Glomerular visceral epithelial cell (primary cell): ENCODE measurements at regions not wholly inside any gene's neighbourhood (a gene's known extent, or its start where the extent isn't known, plus 50 kb on each side); places are given as distances from the start of the nearest gene placed in this dataset.
A peak's percentile ranks its signal among the peaks of the same experiment; 100 is the strongest.

ENCODE experiments used
- DNase-seq: peaks from one replicate; pipeline ENCODE4 v3.0.0-alpha.2; 2016; ENCODE audit errors: extremely low spot score

DNA sequence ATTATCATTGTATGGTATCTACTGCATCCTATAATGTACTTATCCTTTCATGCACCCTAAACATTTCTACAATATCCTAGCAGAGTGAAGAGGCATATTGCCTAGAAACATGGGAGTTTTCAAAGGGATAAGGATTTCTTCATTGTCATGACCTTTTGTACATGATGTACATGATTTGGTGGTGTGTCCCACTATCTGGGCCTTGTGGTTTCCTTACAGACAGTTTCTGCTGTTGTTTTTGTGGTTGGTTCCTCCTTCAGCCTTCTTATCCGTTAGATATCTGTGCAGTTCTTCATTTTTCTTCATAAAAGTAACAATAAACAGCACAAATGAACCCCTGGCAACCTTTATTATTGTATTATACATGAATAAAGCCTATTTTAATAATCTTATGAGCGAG is 70.4 kb upstream of the BACH1 start:
- no peak for DNase-seq

DNA sequence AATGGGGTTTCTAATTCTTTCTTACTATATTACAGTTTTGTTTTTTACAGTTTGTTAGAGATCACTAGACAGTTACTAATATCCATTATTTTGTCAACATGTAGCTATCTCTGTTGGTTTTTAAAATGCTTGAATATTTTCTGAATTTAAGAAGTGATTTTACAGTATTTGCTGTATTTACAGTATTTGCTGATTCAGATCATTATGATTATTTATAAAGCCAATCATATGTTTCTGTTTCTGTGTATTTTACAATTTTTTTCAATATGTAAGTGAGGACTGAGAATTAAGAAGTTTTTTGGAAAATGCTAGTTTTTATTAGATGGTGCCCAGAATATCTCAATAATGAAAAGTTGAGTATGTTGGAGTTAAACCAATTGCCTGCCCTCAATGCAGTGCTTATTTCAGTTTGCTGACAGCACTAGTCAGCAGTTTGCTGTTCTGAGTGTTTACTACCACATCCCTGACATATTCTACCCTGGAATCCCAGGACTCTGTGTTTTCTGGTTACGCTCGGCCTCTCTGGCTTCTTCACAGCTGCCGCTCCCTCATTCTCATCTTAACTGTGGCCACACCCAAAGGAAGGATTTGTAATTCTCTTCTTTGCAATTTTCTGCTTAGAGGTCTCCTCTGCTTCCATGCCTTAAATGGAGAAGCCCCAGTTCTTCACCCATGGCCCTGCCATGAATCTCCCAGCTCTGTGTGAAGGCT is 68.0 kb upstream of the BACH1 start:
- no peak for DNase-seq

DNA sequence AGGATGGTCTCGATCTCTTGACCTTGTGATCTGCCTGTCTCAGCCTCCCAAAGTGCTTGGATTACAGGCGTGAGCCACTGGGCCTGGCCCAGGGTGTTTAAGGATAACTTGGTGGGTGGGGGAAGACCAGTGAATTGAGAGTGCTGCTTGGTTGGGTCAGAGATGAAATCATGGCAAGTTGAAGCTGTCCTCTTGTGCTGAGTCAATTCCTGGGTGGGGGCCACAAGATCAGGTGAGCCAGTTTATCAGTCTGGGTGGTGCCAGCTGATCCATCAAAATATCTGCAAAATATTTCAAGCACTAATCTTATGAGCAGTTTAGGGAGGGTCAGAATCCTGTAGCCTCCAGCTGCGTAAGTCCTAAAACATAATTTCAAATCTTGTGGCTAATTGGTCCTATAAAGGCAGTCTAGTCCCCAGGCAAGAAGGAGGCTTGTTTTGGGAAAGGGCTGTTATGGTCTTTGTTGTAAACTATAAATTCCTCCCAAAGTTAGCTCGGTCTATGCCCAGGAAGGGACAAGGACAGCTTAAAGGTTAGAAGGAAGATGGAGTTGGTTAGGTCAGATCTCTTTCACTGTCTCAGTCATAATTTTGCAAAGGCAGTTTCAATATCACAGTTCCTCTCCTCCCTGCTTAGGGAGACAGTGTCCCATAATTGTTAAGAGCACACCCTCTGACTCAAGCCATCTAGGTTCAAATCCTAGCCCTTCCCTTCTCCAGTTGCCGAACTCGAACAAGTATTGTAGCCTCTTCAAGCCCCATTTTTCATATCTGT is 66.8 kb upstream of the BACH1 start:
- DNase-seq, result no peak

DNA sequence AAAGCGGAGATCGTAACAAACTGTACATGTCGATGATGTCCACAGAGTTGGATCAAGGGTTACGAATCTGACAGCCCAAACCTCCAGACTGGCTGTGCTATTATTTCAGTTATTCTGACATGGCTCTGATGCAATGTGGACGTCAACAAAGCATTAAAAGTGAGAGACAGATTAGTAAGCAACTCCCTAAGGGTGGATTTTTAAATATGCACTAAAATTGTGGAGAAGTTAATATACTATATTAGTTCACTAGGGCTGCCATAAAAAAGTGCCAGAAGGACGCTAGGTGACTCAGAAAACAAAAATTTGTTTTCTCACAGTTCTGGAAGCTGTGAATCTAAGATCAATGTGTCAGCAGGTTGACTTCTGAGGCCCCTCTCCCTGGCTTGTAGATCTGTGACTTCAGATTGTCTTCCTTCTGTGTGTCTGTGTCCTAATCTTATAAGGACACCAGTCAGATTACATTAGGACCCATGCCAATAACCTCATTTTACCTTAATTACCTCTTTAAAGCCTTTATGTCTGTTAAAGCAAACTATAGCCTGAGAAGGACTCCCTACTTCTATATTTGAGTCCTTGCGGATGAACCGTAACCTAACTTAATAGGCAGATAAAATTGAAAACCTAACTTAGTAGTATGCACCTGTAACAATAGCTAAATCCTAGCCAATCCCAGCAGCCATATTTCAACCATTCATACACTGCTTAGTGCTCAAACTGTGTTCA is 66.0 kb upstream of the BACH1 start:
- peak; percentile 46 for DNase-seq

DNA sequence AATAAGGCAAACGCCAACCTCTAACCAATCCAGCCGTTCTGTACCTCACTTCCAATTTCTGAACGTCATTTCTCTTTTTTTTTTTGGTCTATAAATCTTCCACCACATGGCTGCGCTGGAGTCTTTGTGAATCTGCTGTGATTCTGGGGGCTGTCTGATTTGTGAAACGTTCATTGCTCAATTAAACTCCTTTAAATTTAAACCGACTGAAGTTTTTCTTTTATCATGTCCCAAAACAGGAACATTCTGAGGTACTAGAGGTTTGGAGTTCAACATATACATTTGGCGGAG is 65.5 kb upstream of the BACH1 start:
- DNase-seq, result no peak

DNA sequence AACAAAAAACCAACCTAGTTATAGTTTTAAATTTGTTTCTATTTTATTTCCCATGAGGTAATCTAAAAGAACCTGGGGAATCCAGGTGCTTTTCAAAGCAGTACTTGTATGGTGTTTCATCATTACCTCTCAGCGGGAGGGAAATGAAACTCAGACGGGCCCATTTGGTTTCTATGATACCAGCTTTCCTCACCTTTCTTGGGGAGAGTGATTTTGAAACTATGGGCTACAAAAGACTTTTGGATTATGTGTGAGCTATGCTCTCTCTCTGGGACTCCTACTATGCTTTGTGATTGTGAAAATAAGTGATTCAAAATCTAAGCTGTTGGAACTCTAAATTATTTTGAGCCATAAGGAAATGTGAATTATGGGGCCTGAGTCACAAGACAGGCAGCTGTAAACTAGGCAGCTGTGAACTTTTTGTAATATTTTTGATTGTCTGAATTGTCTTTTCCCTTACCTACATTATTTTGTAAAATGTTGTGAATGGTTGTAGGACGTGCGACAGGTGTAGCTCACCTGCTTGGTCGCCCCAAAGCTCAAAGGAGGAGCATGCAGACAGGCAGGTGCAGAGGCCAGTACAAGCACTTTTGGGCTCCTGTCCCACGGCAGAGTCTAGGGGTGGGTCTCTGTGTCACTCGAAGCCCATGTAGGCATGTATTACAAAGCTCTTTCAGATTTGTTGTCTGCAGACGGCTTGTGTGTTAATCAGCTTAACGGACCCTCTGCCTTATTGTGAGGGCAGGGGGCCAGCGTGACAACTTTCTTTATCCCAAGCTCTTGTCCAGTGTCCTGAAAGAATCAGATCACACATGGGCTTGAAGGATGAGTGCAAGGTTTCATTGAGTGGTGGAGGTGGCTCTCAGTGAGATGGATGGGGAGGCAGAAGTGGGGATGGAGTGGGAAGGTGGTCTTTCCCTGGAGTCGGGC is 64.8 kb upstream of the BACH1 start:
- DNase-seq, result no peak

DNA sequence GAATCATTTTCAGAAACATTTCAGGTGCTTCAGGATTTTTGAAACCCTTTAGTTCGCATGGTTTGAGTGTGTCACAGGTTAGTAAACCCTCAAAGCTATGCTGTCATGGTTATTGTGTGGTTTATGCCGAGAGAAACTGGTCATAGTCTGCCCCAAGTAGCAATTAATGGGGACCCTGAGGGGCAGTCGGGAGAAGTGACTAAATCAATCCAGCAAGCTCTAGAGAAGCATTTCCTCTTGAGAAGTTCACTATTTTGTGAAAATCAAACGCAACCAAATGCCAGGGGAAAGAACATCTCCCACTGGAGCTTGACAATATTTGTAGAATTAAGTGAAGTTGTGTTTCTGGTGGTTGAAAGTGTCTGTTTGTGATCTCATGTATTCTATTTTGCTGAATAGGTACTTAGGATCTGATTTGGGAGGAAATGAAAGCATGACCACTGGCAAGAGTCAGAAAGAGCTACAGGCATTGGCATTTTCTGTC is 63.0 kb upstream of the BACH1 start:
- no peak for DNase-seq

DNA sequence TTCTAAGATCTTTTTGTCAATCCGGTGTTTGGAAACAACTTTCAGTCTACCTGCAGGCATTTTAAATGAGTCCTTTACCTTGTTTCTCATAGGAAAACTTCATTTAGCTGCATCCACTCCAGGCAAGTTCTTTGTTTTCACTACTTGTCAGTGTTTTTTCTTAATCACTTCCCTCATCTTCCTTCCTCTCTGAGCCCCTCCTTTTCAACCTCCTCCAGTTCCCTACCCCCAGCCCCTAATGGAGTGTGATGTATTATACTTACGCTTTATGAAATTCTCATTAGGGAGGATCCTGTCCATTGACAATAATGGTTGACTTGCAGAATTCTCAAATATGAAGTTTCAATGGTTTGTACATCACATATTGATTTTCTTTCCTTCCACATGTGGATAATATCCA is 62.5 kb upstream of the BACH1 start:
- DNase-seq, result no peak

DNA sequence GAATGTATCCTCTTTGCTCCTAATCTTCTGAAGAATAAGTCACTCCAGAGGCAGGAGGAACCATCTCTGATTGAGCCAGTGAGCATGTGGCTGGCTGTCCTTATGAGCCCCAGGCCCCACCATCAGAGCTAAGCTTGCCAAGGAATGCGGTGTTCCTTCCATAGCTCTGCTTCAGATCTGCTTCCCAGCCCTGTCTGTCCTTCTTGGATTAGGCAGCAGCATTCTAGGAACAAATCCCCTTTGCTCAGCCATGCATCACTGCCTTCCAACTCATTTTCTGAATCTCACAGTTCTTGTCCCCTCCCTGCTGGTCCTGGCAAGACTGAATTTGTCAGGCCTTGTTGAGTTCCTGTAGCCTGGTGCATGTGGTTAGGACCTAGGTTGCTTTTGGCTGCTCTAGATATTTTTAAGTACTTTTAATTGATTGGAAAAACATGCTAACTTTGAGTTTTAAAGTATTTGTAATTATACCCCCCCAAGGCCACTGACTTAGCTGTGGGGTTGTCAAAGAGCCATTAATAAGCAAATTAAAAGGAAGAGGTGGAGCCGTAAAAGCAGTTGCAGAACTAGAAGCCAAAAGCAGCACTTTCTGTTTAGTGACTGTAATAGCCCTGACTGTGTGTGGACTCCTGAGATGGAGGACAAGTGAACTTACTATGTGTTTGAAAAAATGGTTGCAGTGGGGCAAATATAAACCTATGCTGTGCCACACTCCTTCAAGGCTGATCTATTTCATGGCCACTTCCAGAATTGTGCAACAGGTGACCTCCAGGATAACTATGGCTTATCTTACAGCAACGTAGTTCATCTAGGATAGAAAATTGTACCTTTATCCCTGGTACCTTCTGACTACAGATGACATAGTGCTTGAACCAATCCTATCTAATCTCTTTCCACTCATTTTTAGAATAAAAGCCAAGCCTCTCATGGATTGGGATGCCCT is 61.3 kb upstream of the BACH1 start:
- peak; percentile 12 for DNase-seq

DNA sequence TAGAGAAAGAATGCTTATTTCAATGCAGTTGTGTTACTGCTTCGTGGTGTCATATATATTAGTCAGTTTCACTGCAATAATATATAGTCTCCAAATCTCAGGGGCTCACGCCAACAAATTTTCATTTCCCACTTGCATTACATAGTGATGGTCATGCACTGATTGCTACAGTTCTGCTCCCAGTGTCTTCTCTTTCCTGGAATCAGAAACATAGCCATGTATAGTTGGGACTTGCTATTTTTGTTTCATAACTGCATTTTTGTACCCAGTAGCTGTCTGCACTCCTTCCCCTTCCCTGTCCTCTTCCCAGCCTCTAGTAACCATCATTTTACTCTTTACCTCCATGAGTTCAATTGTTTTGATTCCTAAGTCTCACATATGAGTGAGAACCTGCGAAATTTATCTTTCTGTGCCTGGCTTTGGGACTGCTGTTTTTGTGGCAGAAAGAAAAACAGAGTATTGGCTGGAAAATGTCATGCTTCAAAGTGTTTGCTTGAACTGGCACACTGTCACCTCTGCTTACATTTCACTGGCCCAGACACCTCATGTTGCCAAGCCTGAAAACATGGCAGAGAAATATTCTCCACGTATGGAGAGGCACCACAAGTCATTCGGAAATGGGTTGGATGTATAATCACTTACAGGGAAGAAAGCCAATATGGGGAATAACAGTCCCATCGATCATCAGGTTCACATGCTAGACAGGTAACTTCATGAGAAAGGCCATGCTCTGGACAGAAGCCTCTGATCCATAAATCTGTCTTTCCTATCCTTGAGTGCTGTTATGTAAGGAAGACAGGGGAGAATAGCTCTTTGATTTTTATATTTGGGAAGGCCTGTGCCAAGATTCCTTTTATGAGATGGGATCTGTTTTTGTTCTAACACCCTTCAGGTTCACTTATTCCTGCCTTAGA is 60.4 kb upstream of the BACH1 start:
- no peak for DNase-seq

DNA sequence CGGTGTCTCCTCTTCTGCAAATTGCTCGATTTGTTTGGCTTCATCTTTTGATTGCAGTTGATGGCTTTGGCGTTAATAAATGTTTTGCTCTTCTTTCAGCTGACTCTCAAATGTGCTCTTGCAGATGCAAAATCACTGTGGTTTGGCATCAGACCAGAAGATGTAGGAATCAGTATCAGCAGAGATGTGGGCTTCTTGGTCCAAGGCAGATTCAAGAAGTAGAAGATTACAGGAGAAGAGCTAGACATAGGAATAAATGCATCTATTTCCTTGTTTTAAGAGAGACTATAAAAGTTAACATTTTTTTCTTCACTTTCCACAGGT is 59.8 kb upstream of the BACH1 start:
- peak; percentile 31 for DNase-seq

DNA sequence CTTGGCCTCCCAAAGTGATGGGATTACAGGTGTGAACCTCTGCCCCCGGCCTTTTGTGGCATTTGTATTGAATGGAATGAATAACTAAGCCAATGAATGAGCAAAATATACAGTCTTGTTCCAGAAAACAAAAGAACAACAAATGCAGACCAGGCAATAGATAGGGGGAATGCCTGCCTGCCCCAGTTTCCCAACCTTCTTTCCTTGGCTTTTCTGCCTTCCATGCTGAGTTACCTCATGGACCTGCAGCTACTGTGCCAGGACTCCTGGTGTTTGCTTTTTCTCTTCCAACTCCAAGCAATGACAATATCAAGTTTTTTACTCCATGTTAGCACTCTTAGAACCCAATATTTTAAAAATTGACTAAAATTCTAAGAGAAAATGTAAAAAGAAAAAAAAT is 58.6 kb upstream of the BACH1 start:
- DNase-seq, result no peak

DNA sequence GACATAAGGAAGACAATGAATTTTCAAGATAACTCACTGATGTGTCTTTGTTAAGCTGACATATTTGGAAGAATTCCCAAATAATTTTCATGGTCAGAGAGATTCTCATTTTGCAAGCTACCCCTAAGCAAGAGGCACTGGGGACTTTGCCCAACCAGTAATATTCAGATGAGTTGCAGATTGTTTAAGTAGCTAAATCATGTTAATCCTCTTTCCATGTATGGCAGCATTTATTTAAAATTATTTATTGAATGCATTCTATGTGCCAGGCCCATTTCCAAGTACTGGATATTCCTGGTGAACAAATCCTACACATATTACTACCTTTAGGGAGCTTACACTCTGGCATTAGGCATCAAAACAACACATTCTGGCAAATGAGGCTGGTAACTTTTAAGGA is 56.5 kb upstream of the BACH1 start:
- no peak for DNase-seq

DNA sequence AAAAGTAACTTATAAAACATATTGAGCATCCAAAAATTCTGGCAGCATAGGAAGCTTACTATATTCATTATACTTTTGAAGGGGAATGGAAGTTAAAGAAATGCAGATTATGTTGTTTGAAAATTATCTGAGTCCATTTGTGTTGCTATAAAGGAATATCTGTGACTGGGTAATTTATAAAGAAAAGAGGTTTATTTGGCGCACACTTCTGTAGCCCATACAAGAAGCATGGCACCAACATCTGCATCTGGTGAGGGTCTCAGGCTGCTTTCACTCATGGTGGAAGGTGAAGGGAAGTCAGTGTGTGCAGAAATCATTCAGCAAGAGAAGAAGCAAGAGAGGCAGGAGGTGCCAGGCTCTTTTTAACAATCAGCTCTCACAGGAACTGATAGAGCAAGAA is 55.5 kb upstream of the BACH1 start:
- DNase-seq, result no peak

DNA sequence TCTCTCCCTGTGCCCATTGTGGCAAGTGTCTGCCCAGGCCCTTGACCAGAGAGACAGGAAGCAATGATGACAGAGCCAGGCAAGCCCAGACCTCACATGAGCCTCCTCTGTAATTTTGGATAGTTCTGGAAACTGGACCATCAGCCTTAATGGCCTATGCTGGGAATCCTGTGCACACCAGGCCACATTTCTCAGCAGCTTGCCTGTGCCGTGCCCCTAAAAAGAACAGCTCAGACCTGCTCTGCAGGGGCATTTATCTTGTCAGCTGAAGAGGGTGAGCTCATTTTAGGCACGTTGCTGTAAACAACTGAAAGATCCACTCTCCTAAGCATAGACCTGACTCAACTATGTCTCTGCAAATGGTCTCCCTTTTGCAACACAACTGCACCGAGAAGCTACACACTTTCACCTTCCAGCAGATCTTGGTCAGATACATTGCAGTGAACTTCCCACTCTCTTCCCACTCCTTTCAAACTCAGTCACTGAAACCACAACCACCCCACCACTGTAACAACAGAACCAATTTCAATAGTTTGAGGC is 53.5 kb upstream of the BACH1 start:
- DNase-seq, result no peak

DNA sequence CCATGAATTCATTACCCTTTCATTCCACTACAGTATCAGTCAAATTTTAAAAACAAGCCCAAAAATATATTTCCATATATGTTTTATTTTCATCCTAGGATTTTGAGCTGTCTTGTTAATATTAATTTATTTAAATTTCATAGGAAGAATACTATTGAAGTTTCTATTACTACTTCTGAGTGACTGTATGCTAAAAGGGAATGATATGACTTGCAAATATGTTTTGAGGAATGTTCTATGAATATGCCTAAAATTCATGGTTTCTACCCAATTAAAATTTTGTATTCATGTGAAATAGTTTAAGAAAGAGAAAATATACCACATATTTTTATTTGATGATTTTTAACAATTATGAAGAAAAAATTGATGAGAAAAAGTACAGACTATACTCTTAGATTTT is 52.9 kb upstream of the BACH1 start:
- no peak for DNase-seq

DNA sequence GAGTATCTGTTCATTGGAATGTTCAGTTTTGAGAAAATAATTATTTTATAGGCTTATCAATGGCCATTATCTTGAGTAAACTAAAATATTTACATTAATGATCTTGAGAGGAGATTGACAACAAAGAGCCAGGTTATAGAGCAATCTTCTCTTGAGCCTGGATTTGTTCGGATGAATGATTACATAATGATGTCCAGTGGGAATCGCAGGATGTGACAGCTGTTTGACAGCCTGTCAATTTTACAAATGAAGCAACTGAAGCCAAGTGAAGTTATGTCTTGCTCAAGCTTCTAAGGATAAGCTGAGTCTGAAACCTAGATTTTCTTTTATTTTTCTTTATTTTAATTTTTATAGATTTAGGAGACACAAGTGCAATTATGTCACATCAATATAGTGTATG is 52.1 kb upstream of the BACH1 start:
- DNase-seq, result no peak

DNA sequence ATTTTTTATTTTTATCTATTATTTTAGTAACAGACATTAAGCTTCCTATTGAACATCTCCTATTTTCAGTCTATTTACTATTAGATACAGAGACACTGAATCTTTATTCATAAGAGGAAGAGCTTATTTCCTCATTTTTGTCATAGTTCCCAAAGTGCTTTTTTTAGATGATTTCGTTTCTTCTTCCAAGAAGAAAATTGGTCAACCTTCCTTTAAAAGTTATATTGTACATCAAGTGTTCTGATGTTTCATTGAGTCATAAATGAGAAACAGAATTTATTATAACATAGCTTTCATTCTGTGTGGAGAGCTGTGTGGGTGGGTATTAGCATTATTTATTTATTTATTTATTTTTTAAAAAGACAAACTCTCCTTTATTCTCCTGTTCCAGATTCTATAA is 50.6 kb upstream of the BACH1 start:
- no peak for DNase-seq
